ENCODE measurements at regions not wholly inside any gene's neighbourhood (a gene's known extent, or its start where the extent isn't known, plus 50 kb on each side); places are given as distances from the start of the nearest gene placed in this dataset.

GRCh38 chr14:53336729-53337128 lies 183.6 kb upstream of the DDHD1 start:
- no peak for DNase-seq (ENCODE audit: low spot score)
- no peak overlapping the region for H3K27ac Mint-ChIP-seq (ENCODE audit: unreplicated experiment)
- no peaks in the 10 kb centered on the region for H3K9me3 Mint-ChIP-seq (ENCODE audit: unreplicated experiment)
- peaks cover 8% of the 10 kb centered on the region for H3K4me1 Mint-ChIP-seq (ENCODE audit: unreplicated experiment)
- no peaks in the 10 kb centered on the region for H3K36me3 Mint-ChIP-seq (ENCODE audit: low read depth, unreplicated experiment)
- no peak for TF ChIP-seq CTCF (IDR thresholded peaks at IDR 0.05; ENCODE audit: unreplicated experiment)
- H3K4me3 Mint-ChIP-seq (ENCODE audit: unreplicated experiment) = no peak overlapping the region
- peaks cover 1% of the 10 kb centered on the region for H3K27me3 Mint-ChIP-seq (ENCODE audit: unreplicated experiment)

- no peak for TF ChIP-seq CTCF (IDR thresholded peaks at IDR 0.05; ENCODE audit: unreplicated experiment)
- DNase-seq (ENCODE audit: low spot score) = no peak
- H3K4me1 Mint-ChIP-seq (ENCODE audit: unreplicated experiment) = peaks cover 8% of the 10 kb centered on the region
- H3K36me3 Mint-ChIP-seq (ENCODE audit: low read depth, unreplicated experiment) = no peaks in the 10 kb centered on the region
- no peak overlapping the region for H3K4me3 Mint-ChIP-seq (ENCODE audit: unreplicated experiment)
- peaks cover 1% of the 10 kb centered on the region for H3K27me3 Mint-ChIP-seq (ENCODE audit: unreplicated experiment)
- no peaks in the 10 kb centered on the region for H3K9me3 Mint-ChIP-seq (ENCODE audit: unreplicated experiment)
- H3K27ac Mint-ChIP-seq (ENCODE audit: unreplicated experiment) = no peak overlapping the region
Measured at GRCh38 chr14:53333809-53334208, 180.7 kb upstream of the DDHD1 start.

GRCh38 chr14:53331921-53332320 lies 178.8 kb upstream of the DDHD1 start:
- no peak overlapping the region for H3K4me3 Mint-ChIP-seq (ENCODE audit: unreplicated experiment)

GRCh38 chr14:53331247-53331646 lies 178.1 kb upstream of the DDHD1 start:
- no peaks in the 10 kb centered on the region for H3K9me3 Mint-ChIP-seq (ENCODE audit: unreplicated experiment)
- no peak overlapping the region for H3K4me3 Mint-ChIP-seq (ENCODE audit: unreplicated experiment)
- no peak overlapping the region for H3K27ac Mint-ChIP-seq (ENCODE audit: unreplicated experiment)
- DNase-seq (ENCODE audit: low spot score) = no peak
- H3K27me3 Mint-ChIP-seq (ENCODE audit: unreplicated experiment) = peaks cover 1% of the 10 kb centered on the region
- no peak for TF ChIP-seq CTCF (IDR thresholded peaks at IDR 0.05; ENCODE audit: unreplicated experiment)
- H3K4me1 Mint-ChIP-seq (ENCODE audit: unreplicated experiment) = peaks cover 8% of the 10 kb centered on the region
- no peaks in the 10 kb centered on the region for H3K36me3 Mint-ChIP-seq (ENCODE audit: low read depth, unreplicated experiment)

More at GRCh38 chr14:53331921-53332320, 178.8 kb upstream of the DDHD1 start:
- H3K36me3 Mint-ChIP-seq (ENCODE audit: low read depth, unreplicated experiment) = no peaks in the 10 kb centered on the region
- no peak for DNase-seq (ENCODE audit: low spot score)
- no peak overlapping the region for H3K27ac Mint-ChIP-seq (ENCODE audit: unreplicated experiment)
- TF ChIP-seq CTCF (IDR thresholded peaks at IDR 0.05; ENCODE audit: unreplicated experiment) = no peak
- H3K9me3 Mint-ChIP-seq (ENCODE audit: unreplicated experiment) = no peaks in the 10 kb centered on the region
- peaks cover 8% of the 10 kb centered on the region for H3K4me1 Mint-ChIP-seq (ENCODE audit: unreplicated experiment)
- peaks cover 1% of the 10 kb centered on the region for H3K27me3 Mint-ChIP-seq (ENCODE audit: unreplicated experiment)

- Mint-ChIP-seq H3K4me1 (ENCODE audit: unreplicated experiment) (peaks cover 8% of the 10 kb centered on the region), H3K27me3 (ENCODE audit: unreplicated experiment) (no peaks in the 10 kb centered on the region), H3K36me3 (ENCODE audit: low read depth, unreplicated experiment) (no peaks in the 10 kb centered on the region), H3K4me3 (ENCODE audit: unreplicated experiment) (no peak overlapping the region), H3K27ac (ENCODE audit: unreplicated experiment) (no peak overlapping the region), H3K9me3 (ENCODE audit: unreplicated experiment) (no peaks in the 10 kb centered on the region)
- no peak for DNase-seq (ENCODE audit: low spot score)
- TF ChIP-seq CTCF (IDR thresholded peaks at IDR 0.05; ENCODE audit: unreplicated experiment) = no peak
Measured at GRCh38 chr14:53330441-53330840, 177.3 kb upstream of the DDHD1 start.

Measured in endothelial cell (in vitro differentiated cells).